ENCODE measurements at regions not wholly inside any gene's neighbourhood (a gene's known extent, or its start where the extent isn't known, plus 50 kb on each side); places are given as distances from the start of the nearest gene placed in this dataset.
"Not testable (repeated sequence)": the region's sequence is repeated elsewhere in the genome, so short reads cannot be mapped to it uniquely, and the experiment has no call there.

DNA sequence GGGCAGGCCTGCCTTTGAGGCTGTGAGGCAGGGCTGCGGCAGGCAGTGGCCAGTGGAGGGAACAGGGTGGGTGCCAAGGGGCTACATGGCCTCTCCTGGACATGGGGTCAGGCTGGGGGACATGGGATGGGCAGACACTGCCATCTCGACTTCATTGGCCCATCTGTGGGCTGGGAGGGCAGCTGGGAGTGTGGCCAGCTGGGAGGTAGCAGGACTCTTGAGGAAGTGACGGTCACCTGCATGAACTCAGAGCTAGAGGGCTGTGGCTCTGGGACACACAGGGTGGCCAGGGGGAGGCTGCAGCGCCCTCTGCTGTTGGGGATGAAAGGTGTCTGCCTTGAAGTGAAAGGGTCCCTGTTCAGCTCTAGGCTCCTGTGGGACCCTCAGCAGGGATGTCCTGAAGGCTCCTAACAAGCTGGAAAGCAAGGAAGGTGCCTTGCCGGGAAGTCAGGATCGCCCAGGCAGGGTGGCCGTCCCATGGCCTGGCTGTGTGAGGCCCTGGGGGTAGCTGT, 244.0 kb downstream of the ANKRD30B start:
- not testable (repeated sequence) for DNase-seq (ENCODE audit: low read depth in 3 of 3)

DNA sequence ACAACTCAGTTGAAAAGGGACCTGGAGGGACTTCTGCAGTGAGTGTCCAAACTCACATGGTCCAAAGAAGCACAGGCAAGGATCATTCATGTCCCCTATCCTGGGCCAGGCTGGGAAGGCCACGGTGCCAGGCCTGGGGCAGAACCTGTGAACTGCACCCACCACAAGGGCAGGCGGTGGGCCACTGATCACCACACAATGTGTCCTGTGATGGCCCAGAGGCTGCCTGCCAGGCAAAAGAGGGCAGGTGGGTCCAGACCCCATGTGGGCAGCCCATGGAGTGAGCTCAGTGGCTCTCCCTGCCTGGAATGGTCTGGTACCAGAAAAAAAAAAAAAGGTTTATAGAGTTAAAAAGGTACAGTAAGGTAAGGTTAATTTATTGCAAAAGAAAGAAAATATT, 244.8 kb downstream of the ANKRD30B start:
- DNase-seq (ENCODE audit: low read depth in 3 of 3), result not testable (repeated sequence)

DNA sequence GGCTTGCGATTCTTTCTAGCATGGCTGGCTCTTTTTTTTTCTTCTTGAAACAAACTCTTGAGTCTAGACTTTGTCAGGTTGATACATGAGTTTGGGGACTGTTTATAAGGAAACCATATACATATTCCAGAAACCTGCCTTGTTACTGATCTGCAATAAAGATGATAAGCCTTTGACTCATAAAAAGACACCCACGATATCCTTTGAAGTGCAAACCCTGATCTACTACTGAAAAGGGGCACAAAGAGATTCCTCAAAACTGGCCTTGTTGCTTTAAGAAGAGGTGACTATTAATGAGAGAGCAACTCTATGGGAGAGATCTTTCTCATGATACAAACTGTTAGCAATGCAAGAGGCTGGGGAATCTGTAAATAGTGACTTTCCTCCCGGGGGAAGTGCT, 247.1 kb downstream of the ANKRD30B start:
- not testable (repeated sequence) for DNase-seq (ENCODE audit: low read depth in 3 of 3)

DNA sequence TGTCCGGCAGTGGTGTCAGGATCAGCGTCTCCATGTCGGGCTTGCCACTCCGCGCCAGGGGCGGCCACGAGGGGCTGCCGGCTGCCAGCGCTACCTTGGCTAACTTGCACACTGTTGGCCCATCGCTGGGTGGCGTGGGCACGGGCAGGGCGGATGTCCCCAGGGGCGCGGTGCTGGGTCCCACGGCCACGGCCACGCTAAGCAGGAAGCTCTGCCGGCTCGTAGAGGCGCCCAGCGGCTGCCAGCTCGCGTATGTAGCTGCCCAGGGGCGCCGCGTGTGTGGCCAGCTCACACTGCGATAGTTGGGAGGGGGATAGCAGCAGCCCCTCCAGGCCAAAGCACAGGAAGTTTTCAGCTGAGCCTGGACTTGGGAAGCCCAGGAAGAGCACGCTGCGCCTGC, 249.4 kb downstream of the ANKRD30B start:
- no peak for DNase-seq (ENCODE audit: low read depth in 3 of 3)

DNA sequence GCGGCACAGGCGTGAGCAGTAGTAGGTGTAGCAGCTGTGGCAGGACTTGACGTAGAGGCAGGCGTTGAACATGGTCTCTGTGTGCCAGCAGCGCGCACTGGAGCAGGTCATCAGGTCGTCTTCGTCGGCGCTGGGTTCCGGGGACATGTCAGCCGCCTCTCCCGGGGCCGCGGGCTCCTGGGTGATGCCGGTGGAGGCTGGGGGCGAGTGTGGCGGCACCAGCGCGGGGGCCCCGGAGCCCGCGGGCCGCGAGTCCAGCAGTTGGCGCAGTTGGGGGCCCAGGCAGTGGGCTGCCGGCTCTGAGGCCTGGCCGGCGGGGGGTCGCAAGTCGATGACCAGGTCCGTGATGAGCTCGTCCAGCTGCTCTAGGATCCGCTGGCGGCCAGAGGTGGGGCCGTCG, 249.9 kb downstream of the ANKRD30B start:
- not testable (repeated sequence) for DNase-seq (ENCODE audit: low read depth in 3 of 3)

DNA sequence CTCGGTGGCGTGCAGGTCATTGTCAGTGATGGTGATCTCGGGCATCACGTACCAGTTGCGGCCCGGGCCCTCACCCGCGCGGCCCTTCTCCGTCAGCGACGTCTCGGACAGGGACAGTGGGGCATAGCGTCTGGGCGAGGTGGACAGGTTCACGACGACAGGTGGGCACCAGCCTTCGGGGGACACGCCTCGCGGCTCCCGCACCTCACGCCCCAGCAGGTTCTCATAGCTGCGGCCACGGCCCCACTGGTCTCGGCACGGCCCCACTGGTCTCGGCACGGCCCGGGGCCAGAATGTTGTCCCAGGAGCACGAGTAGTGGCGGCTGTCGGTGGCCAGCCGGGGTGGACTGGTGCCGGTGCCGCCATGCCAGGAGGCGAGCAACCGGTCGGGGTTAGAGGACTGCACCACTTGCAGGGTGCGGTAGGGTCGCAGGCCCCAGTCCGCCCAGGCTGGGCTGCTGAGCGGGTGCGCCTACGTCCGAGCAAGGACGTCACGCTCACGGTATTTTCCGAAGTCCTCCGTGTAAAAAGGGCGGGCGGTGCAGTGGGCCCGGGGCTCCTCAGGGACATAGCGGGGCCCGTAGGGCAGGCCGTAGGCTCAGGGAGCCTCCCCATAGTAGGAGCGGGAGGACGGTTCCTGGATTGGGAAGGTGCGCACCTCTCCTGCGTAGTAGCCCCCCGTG, 250.5 kb downstream of the ANKRD30B start:
- not testable (repeated sequence) for DNase-seq (ENCODE audit: low read depth in 3 of 3)

DNA sequence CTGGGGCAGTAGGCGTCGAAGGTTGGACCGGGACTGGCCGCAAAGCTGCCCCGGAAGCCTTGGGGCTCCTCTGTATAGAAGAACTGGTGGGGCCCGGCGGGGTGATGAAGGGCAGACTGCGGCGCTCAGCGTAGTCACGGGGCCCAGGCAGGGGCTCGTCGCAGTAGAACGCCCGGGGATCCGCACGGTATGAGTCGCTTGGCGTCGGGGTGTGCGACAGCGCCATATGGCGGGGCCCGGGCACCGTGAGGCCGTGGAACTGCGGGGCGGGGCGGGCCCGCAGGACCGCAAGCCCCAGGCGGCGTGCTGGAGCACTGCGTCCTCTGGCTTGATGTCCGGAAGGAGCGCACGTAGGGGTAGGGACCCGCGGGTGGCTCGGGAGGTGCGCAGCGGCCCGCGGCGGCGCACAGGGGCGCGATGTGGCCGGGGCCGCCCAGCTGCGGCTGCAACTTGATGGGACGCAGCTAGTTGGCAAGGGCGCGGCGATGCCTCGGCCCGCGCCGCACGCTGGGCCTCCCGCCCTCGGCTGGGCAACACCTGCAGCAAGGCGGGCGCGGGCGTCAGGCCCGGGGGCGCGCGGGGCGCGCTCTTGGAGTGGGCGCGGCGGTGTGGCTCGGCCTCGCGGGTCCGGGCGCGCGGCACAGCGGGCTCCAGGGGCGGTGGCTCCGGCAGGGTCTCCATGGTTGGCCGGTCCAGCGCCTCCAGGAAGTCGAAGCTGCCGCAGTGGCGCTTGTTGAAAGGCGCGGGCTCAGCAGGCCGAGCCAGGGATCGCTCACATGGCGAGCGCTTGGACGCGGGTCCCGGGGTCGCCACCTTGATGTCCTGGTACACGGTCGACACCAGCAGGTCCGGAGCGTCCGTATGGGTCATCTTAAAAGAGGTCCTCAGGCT, 251.4 kb downstream of the ANKRD30B start:
- DNase-seq (ENCODE audit: low read depth in 3 of 3), result no peak

DNA sequence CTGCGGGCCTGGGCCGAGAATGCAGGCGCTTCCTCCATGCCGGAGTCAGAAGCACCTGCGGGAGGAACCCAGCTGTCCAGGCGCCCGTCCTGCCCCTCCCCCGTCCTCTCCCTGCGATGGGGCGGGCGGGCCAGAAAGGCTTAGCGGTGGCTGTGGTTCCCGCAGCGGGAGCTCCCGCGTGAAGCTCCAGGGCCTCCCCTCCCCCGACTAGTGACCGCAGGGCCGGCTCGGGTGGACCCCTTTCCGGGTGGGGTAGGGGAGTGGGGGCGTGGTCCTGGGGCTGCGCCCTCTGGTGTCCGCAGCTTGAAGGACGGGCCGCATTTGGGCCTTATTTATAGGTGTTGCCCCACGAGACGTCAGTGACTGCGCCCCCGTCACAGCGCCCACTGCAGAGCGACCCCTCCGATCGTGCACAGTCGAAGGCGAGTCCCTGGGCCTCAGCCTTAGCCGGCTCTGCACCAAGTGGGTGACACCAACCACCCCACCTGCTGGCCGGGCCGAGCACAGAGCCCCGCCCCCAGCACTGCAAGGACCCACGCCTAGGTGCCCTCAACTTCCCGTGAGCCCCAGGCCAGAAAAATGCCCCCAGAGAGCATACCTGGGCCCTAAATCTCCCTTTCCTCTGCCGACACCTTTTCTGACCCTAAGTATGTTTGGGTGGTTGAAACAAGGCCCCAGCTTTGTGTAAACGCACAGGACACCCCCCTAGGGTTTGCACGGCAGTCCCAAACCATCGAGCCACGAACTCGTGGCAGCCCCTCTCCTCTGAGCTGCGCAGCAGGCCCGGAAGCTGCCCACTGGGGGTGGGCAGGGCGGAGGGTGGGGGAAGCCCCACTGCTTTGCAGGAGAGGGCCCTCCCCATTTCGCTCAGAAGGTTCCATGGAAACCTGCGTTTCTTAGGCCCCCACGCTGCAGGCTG, 252.4 kb downstream of the ANKRD30B start:
- not testable (repeated sequence) for DNase-seq (ENCODE audit: low read depth in 3 of 3)

DNA sequence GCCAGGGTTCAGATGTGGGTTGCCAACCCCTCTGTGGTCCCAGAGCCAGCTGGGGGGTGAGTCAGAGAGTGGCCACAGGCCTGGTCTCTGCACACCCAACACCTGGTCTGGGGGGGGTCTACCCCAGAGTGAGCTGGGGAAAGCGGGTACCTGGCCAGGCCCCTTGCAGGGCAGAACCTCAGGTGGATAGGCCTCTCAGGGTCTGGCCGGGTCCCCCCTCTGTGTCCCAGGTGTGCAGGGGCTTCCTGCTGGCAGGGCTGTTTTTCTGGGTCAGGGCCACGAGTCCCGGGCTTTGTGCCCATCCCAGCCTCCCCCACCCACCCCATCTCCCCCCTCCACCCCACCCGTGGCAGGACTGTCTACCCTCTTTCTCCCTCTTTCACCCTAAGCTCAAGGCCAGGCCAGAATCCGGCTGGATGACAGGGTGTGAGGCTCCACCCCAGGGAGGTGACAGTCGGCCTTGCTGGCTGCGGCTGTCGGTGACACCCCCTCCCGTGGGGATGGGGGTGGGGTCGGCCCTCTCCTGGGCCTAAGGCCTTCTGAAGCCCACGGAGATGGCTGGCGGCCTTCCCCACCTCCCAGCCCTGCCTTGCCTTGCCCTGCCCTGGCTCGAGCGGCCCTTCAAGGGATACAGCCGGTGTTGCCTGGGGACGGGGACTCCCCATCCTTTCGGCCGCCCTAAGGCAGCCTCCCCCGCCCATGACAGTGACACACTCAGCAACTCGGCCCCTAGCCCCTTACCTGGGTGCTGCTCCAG, 253.2 kb downstream of the ANKRD30B start:
- DNase-seq (ENCODE audit: low read depth in 3 of 3), result not testable (repeated sequence)

DNA sequence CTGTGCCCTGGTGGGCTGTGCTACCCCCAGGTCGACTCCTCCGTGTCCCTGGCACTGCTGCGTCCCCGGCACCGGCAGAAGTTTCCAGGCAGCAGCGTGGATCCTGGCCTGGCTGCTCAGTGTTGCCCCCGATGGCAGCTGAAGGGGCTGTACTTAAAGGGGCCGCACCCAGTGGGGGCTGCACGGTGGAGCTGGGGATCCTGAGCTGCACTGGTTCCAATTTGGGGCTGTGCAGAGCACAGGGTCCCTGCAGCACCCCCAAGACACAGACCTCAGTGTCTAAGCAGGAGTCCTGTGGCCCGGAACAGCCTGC, 253.8 kb downstream of the ANKRD30B start:
- DNase-seq (ENCODE audit: low read depth in 3 of 3), result not testable (repeated sequence)

DNA sequence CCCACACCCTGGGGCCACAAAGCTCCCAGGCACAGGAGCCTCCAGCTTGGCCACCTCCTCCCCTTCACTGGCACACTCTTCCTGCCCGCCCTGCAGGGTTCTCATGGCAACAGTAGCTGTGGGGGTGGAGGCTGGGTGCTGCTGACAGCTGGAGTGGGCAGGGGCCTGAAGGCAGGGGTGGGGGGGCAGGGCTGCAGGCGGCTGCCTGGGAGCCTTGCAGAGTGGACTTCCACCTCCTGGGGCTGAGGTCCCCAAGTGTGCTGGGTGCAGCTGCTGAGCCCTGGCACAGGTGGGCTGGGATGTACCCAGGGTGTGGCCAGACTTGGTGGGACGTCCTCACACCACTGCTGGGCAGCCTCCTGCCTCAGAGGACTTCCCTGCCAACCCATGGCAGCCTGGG, 254.8 kb downstream of the ANKRD30B start:
- not testable (repeated sequence) for DNase-seq (ENCODE audit: low read depth in 3 of 3)

DNA sequence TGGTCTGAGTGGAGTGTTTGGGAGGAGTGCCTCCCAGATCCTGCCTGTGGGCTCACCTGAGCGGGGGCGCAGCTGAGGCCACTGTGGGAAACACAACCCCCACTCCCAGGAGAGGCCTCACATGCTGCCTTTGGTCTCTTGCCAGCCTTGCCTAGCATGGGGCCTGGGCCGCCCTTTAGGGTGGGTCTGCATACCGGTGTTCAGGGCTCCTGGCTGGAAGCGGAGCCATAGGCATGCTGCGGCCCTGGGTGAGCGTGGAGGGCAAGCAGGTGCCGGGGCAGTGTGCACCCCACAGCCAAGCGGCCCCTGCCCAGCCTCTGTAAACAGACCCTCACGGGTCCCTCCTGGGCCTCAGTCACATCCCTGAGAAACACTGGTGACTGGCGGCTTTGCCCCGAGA, 255.3 kb downstream of the ANKRD30B start:
- not testable (repeated sequence) for DNase-seq (ENCODE audit: low read depth in 3 of 3)

DNA sequence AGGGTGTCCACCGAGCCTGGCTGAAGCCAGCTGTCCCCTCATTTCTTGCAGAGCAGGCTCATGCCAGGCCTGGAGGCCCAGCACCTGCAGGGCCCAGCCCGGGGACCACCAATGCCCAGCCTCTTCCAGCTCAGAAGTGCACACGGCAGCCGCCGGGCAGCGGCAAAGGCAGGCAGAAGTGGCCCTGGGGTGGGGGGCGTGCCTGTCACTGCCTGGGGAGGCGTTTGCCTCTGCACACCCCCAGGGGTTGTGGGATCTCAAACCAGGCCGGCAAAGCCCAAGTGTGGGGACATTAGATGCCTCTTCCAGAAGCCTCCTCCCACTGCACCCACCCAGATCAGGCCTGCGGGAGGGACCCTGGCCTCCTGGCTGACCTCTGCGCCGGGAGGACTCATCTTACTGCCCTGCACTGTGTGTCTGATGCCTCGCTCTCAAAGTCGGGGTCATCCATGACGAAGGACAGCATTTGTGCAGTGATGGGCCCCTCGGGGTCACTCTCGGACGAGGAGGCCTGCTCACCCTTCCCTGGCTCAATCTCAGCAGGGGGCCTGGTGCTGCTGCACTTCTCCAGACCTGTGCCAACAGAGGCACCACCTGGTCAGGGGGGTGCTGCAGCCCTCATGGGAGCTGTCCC, 255.8 kb downstream of the ANKRD30B start:
- not testable (repeated sequence) for DNase-seq (ENCODE audit: low read depth in 3 of 3)

DNA sequence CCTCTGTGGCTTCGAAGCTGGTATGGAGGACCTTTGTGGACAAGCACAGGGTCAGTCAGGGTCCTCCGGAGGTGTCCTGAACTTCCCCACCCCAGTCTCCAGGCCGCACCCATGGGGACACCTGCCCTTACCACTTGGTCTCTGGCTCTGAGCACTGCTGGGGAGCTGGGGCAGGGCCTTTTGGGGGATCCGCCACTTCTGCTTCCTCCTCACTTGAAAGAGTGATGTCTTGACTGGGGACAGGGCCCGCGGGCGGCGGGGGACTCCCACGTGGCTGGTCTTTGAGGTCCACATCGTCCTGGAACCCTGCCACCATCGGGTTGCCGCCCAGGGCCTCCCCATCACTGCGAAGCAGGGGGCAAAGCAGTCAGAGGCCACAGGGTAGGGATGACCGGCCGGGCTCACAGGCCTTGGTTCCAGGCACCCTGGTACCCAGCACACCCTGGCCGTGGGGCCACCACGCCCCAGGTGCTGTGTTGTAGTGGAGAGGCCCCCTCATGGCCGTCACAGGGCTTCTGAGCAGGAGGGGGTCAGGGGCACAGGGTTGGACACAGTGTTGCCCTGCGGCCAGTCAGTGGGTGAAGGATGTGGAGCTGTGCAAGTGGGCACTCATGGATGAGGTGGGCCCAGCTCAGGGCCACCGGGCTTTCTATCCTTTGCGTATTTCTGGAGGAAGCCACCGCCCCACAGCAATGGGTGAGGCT, 256.4 kb downstream of the ANKRD30B start:
- not testable (repeated sequence) for DNase-seq (ENCODE audit: low read depth in 3 of 3)

DNA sequence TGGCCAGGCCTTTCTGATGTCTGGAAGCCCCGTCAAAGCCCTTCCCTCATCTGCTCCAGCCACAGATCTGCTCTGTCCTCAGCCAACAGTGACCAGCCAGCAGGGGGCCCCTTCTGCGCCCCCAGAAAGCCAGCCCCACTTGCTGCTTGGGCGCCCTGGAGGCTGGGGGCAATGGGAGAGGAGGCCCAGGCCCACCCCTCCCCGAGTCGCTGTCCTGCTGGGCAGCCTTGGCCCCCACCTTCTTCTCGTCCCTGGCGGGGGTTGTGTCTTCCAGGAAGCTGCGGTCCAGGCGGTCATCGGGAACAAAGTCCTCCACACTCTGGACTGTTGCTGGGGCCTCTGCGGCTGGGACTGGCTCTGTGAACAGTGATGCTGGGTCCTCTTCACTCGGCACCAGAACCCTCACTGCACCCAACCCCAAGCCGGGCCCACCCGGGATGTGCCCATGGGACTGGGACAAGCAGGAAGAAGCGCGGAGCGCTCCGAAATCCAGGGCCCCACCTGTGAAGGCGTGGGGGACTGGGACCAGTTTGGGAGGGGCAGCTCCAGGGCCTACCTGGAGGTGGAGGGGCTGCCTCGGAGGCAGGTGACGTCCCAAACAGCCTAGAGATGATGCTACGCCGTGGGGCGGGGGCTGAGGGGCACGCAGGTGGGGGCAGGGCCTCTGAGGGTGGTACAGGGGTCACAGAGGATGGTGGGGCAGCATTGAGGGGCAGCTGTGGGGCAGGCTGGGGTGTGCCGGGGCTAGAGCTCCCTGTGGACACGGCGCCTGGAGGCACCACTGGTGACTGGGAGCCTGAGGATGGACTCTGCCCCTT, 257.6 kb downstream of the ANKRD30B start:
- no peak for DNase-seq (ENCODE audit: low read depth in 3 of 3)

DNA sequence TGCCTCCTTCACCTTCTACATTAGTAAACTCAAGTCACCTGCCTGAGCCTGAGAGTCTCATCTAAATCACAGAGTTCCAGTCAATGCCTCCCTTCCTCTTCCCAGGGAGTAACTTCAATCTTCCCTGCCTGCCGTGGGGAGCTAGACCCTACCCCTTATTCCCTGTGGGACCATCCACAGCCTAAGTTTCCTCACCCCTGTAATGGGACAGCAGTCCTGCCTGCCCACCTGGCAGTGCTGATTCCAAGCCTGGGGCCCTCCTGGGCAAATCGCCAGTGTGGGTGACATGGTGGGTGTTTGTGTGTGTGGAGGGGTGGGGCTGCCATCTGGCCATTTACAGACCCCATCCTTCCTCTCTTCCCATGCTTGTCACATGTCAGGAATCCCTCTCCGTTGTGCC, 258.6 kb downstream of the ANKRD30B start:
- not testable (repeated sequence) for DNase-seq (ENCODE audit: low read depth in 3 of 3)

DNA sequence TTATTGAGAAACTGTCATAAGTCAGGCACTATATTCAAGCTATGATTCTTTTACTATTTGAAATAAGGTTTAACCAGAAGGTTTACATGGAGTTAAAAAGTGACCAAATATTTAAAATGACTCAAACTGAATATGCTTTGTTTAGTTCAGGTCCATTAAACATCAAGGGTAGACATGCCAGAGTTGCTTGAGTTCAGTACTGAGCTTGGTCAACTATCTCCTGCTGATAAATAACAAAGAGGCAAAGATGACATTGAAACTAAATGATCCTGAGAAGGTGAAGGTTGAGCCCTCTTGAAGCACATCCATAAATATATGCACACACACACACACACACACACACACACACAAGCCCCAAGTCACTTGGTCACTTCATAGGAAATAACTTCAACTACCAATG, 278.1 kb downstream of the ANKRD30B start:
- not testable (repeated sequence) for DNase-seq (ENCODE audit: low read depth in 3 of 3)

DNA sequence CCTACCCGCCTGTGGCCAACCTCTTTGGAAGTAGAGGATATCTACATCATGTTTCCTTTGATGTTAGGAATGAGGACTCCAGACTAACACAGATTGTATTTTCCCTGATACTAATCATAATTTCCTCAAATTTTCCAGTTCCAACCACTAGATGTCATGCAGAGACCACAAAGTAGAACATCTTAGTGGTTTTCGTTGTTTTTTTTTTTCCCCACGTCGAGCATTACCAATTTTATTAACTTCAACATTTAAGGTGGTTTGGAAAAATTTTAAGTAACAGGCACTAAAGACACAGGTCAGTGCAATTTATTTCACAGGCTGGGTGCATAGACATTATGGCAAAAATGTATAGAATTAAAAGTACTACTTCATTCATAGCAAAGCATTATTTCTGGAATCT, 280.1 kb downstream of the ANKRD30B start:
- DNase-seq (ENCODE audit: low read depth in 3 of 3), result not testable (repeated sequence)

DNA sequence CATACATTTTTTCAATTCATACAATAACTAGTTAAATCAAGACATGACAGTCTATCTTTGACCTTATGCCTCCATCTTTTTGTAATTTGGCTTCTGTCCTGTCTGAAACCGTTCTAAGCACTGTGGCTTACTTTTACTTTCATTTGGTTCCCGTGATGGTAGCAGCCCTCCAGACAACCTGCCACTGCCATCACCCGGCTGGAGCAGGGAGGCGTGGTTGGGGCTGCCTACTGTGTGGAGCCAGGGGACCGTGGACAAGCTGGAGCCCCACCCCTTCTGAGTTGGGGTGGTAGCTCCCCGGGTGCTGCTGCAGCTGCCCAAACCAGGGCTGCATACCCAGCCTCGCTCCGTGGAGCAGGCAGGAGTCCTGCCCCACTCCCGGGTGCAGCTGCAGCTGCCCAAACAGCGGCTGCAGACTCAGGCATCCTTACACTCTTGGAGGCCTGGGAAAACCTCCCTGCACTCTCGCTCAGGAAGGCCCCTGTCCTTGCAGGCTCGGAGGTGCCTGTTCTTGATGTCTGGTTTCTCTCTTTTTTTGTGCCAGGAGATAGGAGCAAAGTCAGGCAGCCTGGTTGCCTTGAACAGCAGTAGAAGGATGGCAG, 312.4 kb downstream of the ANKRD30B start:
- not testable (repeated sequence) for DNase-seq (ENCODE audit: low read depth in 3 of 3)

Measured in stimulated activated CD4-positive, alpha-beta T cell treated with anti-CD3 and anti-CD28 coated beads, TNF-alpha, amount 100 ng/mL, for 24 hours (primary cell).